Lower leg skin (tissue), 4 donors: ENCODE measurements at regions not wholly inside any gene's neighbourhood (a gene's known extent, or its start where the extent isn't known, plus 50 kb on each side); places are given as distances from the start of the nearest gene placed in this dataset.

Experiments
- DNase-seq, 2 donors: peaks; one replicate each; pipeline ENCODE4 v3.0.0-alpha.2; 2019; ENCODE audit warnings: low spot score in 2 of 2
- H3K4me3 ChIP-seq: fragments of 200-600 bp; sonication (generic); 2 replicates; pipeline ENCODE4 v1.5.1; 2017; ENCODE audit warnings: mild to moderate bottlenecking, low read depth; ENCODE audit not compliant: poor library complexity, severe bottlenecking
- CTCF ChIP-seq, 3 donors: fragments of 450-650 bp; IDR thresholded peaks; one replicate each; pipeline ENCODE4 v1.5.1; 2016; ENCODE audit warnings: antibody characterized with exemption in 3 of 3, mild to moderate bottlenecking in 3 of 3, moderate library complexity in 2 of 3
- POLR2A ChIP-seq, 2 donors: fragments of 450-650 bp; IDR thresholded peaks; one replicate each; pipeline ENCODE4 v1.6.1; 2016 to 2017; ENCODE audit warnings: antibody characterized with exemption in 2 of 2, mild to moderate bottlenecking in 1 of 2, moderate library complexity in 1 of 2
- WGBS, 2 donors: methylation state at CpG; one replicate each; pipeline ENCODE4 v1.1.5; 2018; 5-methylcytosine and 5-hydroxymethylcytosine counted together
- intact Hi-C: fragments of 100-400 bp; cut with DNase I; formaldehyde crosslinking; loops from one replicate; pipeline ENCODE4 v1.15.0; 2023; ENCODE audit warnings: low total_unique reads

GRCh38 chr2:48065096-48065495, 158.8 kb upstream of the FBXO11 start:
- TF ChIP-seq POLR2A (IDR thresholded peaks at IDR 0.05), result no peak
- TF ChIP-seq CTCF (IDR thresholded peaks at IDR 0.05), result no peak
- DNase-seq, result no peak
- intact Hi-C loops, result no loop called here
- no peak overlapping the region for H3K4me3 ChIP-seq

- DNase-seq, result no peak
- H3K4me3 ChIP-seq, result no peak overlapping the region
- intact Hi-C loops, result no loop called here
- WGBS, 2 donors, result 59 to 77% methylated on average over 2 of the region's 2 CpGs
- TF ChIP-seq POLR2A (IDR thresholded peaks at IDR 0.05) (no peak), CTCF (IDR thresholded peaks at IDR 0.05) (no peak)
These were observed 159.7 kb upstream of the FBXO11 start for GRCh38 chr2:48066000-48066399.

GRCh38 chr2:48069769-48070168, 163.5 kb upstream of the FBXO11 start:
- TF ChIP-seq POLR2A (IDR thresholded peaks at IDR 0.05), result no peak
- no peak for TF ChIP-seq CTCF (IDR thresholded peaks at IDR 0.05)
- H3K4me3 ChIP-seq, result no peak overlapping the region
- intact Hi-C loops, result no loop called here
- DNase-seq, result no peak

GRCh38 chr2:48070415-48070814, 164.1 kb upstream of the FBXO11 start:
- no peak for TF ChIP-seq POLR2A (IDR thresholded peaks at IDR 0.05)
- TF ChIP-seq CTCF (IDR thresholded peaks at IDR 0.05), result no peak
- intact Hi-C loops, result no loop called here
- no peak for DNase-seq
- WGBS, 2 donors, result 70 to 79% methylated on average over 3 of the region's 3 CpGs
- H3K4me3 ChIP-seq, result no peak overlapping the region

- 88 to 89% methylated on average over 5 of the region's 5 CpGs for WGBS, 2 donors
- no peak for TF ChIP-seq POLR2A (IDR thresholded peaks at IDR 0.05)
- TF ChIP-seq CTCF (IDR thresholded peaks at IDR 0.05), result no peak
- intact Hi-C loops, result no loop called here
- no peak for DNase-seq
- H3K4me3 ChIP-seq, result no peak overlapping the region
These were observed 166.3 kb upstream of the FBXO11 start for GRCh38 chr2:48072583-48072982.

- WGBS, 2 donors, result 73 to 81% methylated on average over 2 of the region's 2 CpGs
- no peak for DNase-seq
- H3K4me3 ChIP-seq, result no peak overlapping the region
- intact Hi-C loops, result loop anchor here (1.0 kb wide), 1 partner anchor 43 kb away; no protein-coding TSS in a partner anchor
- TF ChIP-seq POLR2A (IDR thresholded peaks at IDR 0.05) (no peak), CTCF (IDR thresholded peaks at IDR 0.05) (no peak)
These were observed 169.3 kb upstream of the FBXO11 start for GRCh38 chr2:48075631-48076030.
